OCI-LY1 (cell line): ENCODE measurements at regions not wholly inside any gene's neighbourhood (a gene's known extent, or its start where the extent isn't known, plus 50 kb on each side); places are given as distances from the start of the nearest gene placed in this dataset.

Source experiments
- H2AFZ ChIP-seq: fragments of 200-600 bp; sonication (generic), shearing (Covaris generic); 2 replicates; pipeline ENCODE4 v1.6.0; 2014; ENCODE audit warnings: antibody characterized with exemption, mild to moderate bottlenecking, low read length
- H3F3A ChIP-seq: fragments of 200-600 bp; sonication (generic), shearing (Covaris generic); 2 replicates; pipeline ENCODE4 v1.6.0; 2014; ENCODE audit warnings: mild to moderate bottlenecking, antibody characterized with exemption, low read length, moderate library complexity; ENCODE audit not compliant: insufficient read depth
- H3K27ac ChIP-seq: fragments of 200-600 bp; sonication (generic); 2 replicates; pipeline ENCODE4 v1.5.1; 2014; ENCODE audit warnings: low read length, mixed run types, mild to moderate bottlenecking, low read depth; ENCODE audit not compliant: poor library complexity, severe bottlenecking
- H3K27me3 ChIP-seq: fragments of 200-600 bp; sonication (generic); 2 replicates; pipeline ENCODE4 v1.6.0; 2014; ENCODE audit warnings: antibody characterized with exemption, mild to moderate bottlenecking, low read length, moderate library complexity; ENCODE audit not compliant: insufficient read depth
- H3K36me3 ChIP-seq: fragments of 200-600 bp; sonication (generic); 2 replicates; pipeline ENCODE4 v1.6.1; 2014; ENCODE audit warnings: mild to moderate bottlenecking, antibody characterized with exemption, low read length, moderate library complexity, mixed read lengths; ENCODE audit not compliant: insufficient read depth
- H3K4me1 ChIP-seq: fragments of 200-600 bp; sonication (generic); 2 replicates; pipeline ENCODE4 v1.5.1; 2014; ENCODE audit warnings: mild to moderate bottlenecking, low read length, moderate library complexity; ENCODE audit not compliant: insufficient read depth, severe bottlenecking
- H3K4me2 ChIP-seq: fragments of 200-600 bp; sonication (generic), shearing (Covaris generic); 2 replicates; pipeline ENCODE4 v1.6.1; 2014; ENCODE audit warnings: low read length
- H3K4me3 ChIP-seq: fragments of 200-600 bp; sonication (generic); 2 replicates; pipeline ENCODE4 v1.5.1; 2014; ENCODE audit warnings: low read length, low read depth, mild to moderate bottlenecking, mixed read lengths; ENCODE audit not compliant: poor library complexity, severe bottlenecking
- H3K79me2 ChIP-seq: fragments of 200-600 bp; shearing (Covaris generic); 2 replicates; pipeline ENCODE4 v1.6.1; 2016; ENCODE audit warnings: mixed run types, low read length, mixed read lengths; ENCODE audit not compliant: insufficient read depth
- H3K9ac ChIP-seq: fragments of 200-600 bp; sonication (generic), shearing (Covaris generic); 2 replicates; pipeline ENCODE4 v1.6.1; 2014; ENCODE audit warnings: mild to moderate bottlenecking, low read length, mixed read lengths
- H3K9me2 ChIP-seq: fragments of 200-600 bp; sonication (generic), shearing (Covaris generic); 2 replicates; pipeline ENCODE4 v1.6.1; 2014; ENCODE audit warnings: low read depth, mild to moderate bottlenecking, low read length, mixed read lengths
- H3K9me3 ChIP-seq: fragments of 200-600 bp; shearing (Covaris generic); 2 replicates; pipeline ENCODE4 v1.6.1; 2014; ENCODE audit warnings: low read length, mixed read lengths
- H4K20me1 ChIP-seq: fragments of 200-600 bp; sonication (generic), shearing (Covaris generic); 2 replicates; pipeline ENCODE4 v1.6.0; 2016; ENCODE audit warnings: mild to moderate bottlenecking, low read length; ENCODE audit not compliant: insufficient read depth
- CTCF ChIP-seq: fragments of 200-600 bp; sonication (generic), shearing (Covaris generic); IDR thresholded peaks from 2 replicates; pipeline ENCODE4 v1.5.1; 2017; ENCODE audit warnings: mild to moderate bottlenecking, antibody characterized with exemption, low read length, moderate library complexity, mixed read lengths
- EZH2 ChIP-seq: fragments of 200-600 bp; sonication (generic), shearing (Covaris generic); IDR thresholded peaks from 2 replicates; pipeline ENCODE4 v1.8.0; 2017; ENCODE audit warnings: borderline replicate concordance, mixed run types, mild to moderate bottlenecking, antibody characterized with exemption, low read length, moderate library complexity, mixed read lengths

- Histone ChIP-seq H4K20me1 (no peaks in the 10 kb centered on the region), H3K36me3 (no peaks in the 10 kb centered on the region), H3K9me2 (no peaks in the 10 kb centered on the region), H3K79me2 (no peaks in the 10 kb centered on the region), H3K9ac (no peak overlapping the region), H3K9me3 (no peaks in the 10 kb centered on the region), H3K4me3 (no peak overlapping the region), H3F3A (no peaks in the 10 kb centered on the region), H3K4me2 (no peak overlapping the region), H3K4me1 (no peaks in the 10 kb centered on the region), H3K27me3 (no peaks in the 10 kb centered on the region), H2AFZ (no peak overlapping the region), H3K27ac (no peak overlapping the region)
- TF ChIP-seq CTCF: no peak
- no peak for TF ChIP-seq EZH2
Observed at GRCh38 chr2:21358976-21359375, 235.2 kb downstream of the TDRD15 start.

DNA sequence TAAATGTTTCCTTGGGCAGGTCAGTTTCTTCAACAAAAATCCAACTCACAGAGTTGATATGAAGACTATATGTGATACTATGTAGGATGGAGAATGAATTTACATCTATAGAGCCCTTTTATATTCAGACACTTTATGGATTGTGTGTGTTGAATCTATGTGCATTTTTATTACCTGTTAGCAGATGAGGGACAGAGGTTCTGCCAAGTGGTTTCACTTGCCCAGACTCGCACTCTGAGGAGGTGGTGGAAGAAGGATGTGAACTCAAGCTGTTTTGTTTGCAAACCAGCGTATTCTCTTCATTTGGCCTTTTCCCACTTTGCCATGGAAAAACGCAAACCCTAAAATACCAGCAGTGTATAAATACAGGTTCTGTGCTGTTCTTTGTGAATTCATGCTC lies 237.6 kb downstream of the TDRD15 start:
- TF ChIP-seq CTCF: no peak
- no peak for TF ChIP-seq EZH2
- Histone ChIP-seq H4K20me1 (no peaks in the 10 kb centered on the region), H3K9ac (no peak overlapping the region), H3K27me3 (no peaks in the 10 kb centered on the region), H3K27ac (no peak overlapping the region), H3K4me2 (no peak overlapping the region), H3K4me1 (no peaks in the 10 kb centered on the region), H3F3A (no peaks in the 10 kb centered on the region), H3K9me2 (no peaks in the 10 kb centered on the region), H3K79me2 (no peaks in the 10 kb centered on the region), H3K36me3 (no peaks in the 10 kb centered on the region), H3K4me3 (no peak overlapping the region), H3K9me3 (no peaks in the 10 kb centered on the region), H2AFZ (no peak overlapping the region)

- Histone ChIP-seq H3K36me3 (no peaks in the 10 kb centered on the region), H3K9ac (no peak overlapping the region), H3K4me3 (no peak overlapping the region), H3K4me1 (no peaks in the 10 kb centered on the region), H3K4me2 (no peak overlapping the region), H3K27me3 (no peaks in the 10 kb centered on the region), H3K9me2 (no peaks in the 10 kb centered on the region), H4K20me1 (no peaks in the 10 kb centered on the region), H3K79me2 (no peaks in the 10 kb centered on the region), H3K27ac (no peak overlapping the region), H3K9me3 (no peaks in the 10 kb centered on the region), H3F3A (no peaks in the 10 kb centered on the region), H2AFZ (no peak overlapping the region)
- TF ChIP-seq CTCF (no peak), EZH2 (no peak)
Observed at GRCh38 chr2:21361957-21362486, 238.3 kb downstream of the TDRD15 start.
